ENCODE measurements at regions not wholly inside any gene's neighbourhood (a gene's known extent, or its start where the extent isn't known, plus 50 kb on each side); places are given as distances from the start of the nearest gene placed in this dataset.
"Not testable (repeated sequence)": the region's sequence is repeated elsewhere in the genome, so short reads cannot be mapped to it uniquely, and the experiment has no call there.

DNA sequence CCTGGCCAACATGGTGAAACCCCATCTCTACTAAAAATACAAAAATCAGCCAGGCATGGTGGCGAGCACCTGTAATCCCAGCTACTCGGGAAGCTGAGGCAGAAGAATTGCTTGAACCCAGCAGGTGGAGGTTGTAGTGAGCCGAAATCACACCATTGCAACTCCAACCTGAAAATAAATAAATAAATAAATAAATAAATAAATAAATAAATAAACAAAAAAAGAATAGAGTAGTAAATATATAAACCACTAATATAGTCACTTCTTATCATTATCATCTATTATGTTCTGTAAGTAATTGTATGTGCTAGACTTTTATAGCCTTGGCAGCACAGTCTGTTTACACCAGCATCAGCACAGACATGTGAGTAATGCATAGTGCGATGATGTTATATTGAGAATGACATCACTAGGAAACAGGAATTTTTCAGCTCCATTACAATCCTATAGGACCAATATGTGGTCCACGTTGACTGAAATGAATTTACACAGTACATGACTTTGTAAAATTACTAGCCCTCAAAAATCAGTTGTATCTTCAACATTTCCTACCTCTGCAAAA is 385.4 kb upstream of the ANKRD30A start:
- Histone ChIP-seq H3K9ac (ENCODE audit: low read depth in 1 of 2, low read length in 2 of 2) (no peak overlapping the region), H3K4me1 (ENCODE audit: control insufficient read depth in 2 of 2, insufficient read depth in 2 of 2, low read length in 2 of 2) (no peaks in the 10 kb centered on the region), H3K27ac (ENCODE audit: low read depth in 2 of 2, low read length in 2 of 2) (no peak overlapping the region), H3K27me3 (ENCODE audit: control insufficient read depth in 2 of 2, insufficient read depth in 2 of 2, low read length in 2 of 2) (no peaks in the 10 kb centered on the region), H3K4me3 (ENCODE audit: low read length in 2 of 2) (no peak overlapping the region), H3K9me3 (ENCODE audit: control insufficient read depth in 2 of 2, low read length in 2 of 2) (no peaks in the 10 kb centered on the region), H3K36me3 (ENCODE audit: control insufficient read depth in 2 of 2, insufficient read depth in 2 of 2, low read length in 2 of 2) (no peaks in the 10 kb centered on the region)

DNA sequence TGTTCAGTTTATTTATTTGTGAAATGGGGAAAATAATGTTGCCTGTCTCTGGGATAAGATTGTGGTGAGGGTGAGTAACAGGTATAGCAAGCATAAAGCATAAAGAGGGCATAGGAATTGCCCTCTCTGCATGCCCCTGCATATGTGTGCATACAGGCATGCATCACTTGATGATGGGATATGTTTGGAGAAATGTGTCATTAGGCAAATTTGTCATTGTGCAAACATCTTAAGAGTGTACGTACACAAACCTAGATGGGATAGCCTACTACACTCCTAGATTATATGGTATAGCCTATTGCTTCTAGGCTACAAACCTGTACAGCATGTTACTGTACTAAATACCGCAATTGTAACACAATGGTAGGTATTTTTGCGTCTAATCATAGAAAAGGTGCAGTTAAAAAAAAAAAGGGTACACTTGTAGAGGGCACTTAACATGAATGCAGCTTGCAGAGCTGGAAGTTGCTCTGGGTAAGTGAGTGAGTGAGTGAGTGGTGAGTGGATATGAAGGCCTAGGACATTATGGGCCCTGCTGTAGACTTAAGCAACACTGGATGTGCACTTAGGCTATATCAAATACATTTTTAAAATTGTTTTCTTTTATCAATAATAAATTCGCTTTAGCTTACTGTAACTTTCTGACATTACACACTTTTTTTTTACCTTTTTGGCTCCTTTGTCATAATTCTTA is 386.5 kb upstream of the ANKRD30A start:
- Histone ChIP-seq H3K27ac (ENCODE audit: low read depth in 2 of 2, low read length in 2 of 2) (no peak overlapping the region), H3K4me3 (ENCODE audit: low read length in 2 of 2) (no peak overlapping the region), H3K4me1 (ENCODE audit: control insufficient read depth in 2 of 2, insufficient read depth in 2 of 2, low read length in 2 of 2) (no peaks in the 10 kb centered on the region)

DNA sequence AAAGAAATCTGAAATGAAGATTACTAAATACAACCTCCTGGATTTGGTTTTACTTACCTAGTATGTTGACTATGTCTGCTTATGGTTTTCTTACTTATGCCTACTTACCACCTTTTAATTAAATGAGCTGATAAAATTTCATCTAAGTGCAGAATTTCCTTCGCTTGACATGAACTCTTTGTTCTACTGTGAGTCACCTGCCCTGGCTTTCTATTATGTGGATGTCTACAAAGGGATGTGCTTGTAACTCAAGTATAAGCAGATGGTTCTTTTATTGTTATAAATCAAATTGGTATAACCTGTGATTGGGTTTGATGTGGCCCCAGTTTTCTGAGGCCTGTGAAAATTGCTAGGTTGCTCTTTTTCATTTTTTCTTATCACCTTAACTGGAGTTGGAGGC is 389.1 kb upstream of the ANKRD30A start:
- H3K9ac ChIP-seq (ENCODE audit: low read depth in 1 of 2, low read length in 2 of 2) = no peak overlapping the region
- H3K4me1 ChIP-seq (ENCODE audit: control insufficient read depth in 2 of 2, insufficient read depth in 2 of 2, low read length in 2 of 2) = no peaks in the 10 kb centered on the region
- peaks cover 0 to 2% of the 10 kb centered on the region in 2 donors for H3K9me3 ChIP-seq (ENCODE audit: control insufficient read depth in 2 of 2, low read length in 2 of 2)
- H3K36me3 ChIP-seq (ENCODE audit: control insufficient read depth in 2 of 2, insufficient read depth in 2 of 2, low read length in 2 of 2) = no peaks in the 10 kb centered on the region
- no peak overlapping the region for H3K4me3 ChIP-seq (ENCODE audit: low read length in 2 of 2)
- no peaks in the 10 kb centered on the region for H3K27me3 ChIP-seq (ENCODE audit: control insufficient read depth in 2 of 2, insufficient read depth in 2 of 2, low read length in 2 of 2)
- no peak overlapping the region for H3K27ac ChIP-seq (ENCODE audit: low read depth in 2 of 2, low read length in 2 of 2)

More for the DNA sequence above, 386.5 kb upstream of the ANKRD30A start:
- H3K9me3 ChIP-seq (ENCODE audit: control insufficient read depth in 2 of 2, low read length in 2 of 2) = no peaks in the 10 kb centered on the region
- no peaks in the 10 kb centered on the region for H3K27me3 ChIP-seq (ENCODE audit: control insufficient read depth in 2 of 2, insufficient read depth in 2 of 2, low read length in 2 of 2)
- no peak overlapping the region for H3K9ac ChIP-seq (ENCODE audit: low read depth in 1 of 2, low read length in 2 of 2)
- no peaks in the 10 kb centered on the region for H3K36me3 ChIP-seq (ENCODE audit: control insufficient read depth in 2 of 2, insufficient read depth in 2 of 2, low read length in 2 of 2)

DNA sequence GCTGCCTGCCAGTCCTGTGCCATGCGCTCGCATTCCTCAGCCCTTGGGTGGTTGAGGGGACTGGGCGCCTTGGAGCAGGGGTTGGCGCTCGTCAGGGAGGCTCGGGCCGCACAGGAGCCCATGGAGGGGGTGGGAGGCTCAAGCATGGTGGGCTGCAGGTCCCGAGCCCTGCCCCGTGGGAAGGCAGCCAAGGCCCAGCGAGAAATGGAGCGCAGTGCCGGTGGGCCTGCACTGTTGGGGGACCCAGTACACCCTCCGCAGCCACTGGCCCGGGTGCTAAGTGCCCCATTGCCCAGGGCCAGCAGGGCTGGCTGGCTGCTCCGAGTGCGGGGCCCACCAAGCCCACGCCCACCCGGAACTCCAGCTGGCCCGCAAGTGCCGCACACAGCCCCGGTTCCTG is 390.8 kb upstream of the ANKRD30A start:
- not testable (repeated sequence) for H3K4me1 ChIP-seq (ENCODE audit: control insufficient read depth in 2 of 2, insufficient read depth in 2 of 2, low read length in 2 of 2); H3K9ac ChIP-seq (ENCODE audit: low read depth in 1 of 2, low read length in 2 of 2); H3K27ac ChIP-seq (ENCODE audit: low read depth in 2 of 2, low read length in 2 of 2); H3K9me3 ChIP-seq (ENCODE audit: control insufficient read depth in 2 of 2, low read length in 2 of 2); H3K4me3 ChIP-seq (ENCODE audit: low read length in 2 of 2); H3K27me3 ChIP-seq (ENCODE audit: control insufficient read depth in 2 of 2, insufficient read depth in 2 of 2, low read length in 2 of 2); H3K36me3 ChIP-seq (ENCODE audit: control insufficient read depth in 2 of 2, insufficient read depth in 2 of 2, low read length in 2 of 2)

DNA sequence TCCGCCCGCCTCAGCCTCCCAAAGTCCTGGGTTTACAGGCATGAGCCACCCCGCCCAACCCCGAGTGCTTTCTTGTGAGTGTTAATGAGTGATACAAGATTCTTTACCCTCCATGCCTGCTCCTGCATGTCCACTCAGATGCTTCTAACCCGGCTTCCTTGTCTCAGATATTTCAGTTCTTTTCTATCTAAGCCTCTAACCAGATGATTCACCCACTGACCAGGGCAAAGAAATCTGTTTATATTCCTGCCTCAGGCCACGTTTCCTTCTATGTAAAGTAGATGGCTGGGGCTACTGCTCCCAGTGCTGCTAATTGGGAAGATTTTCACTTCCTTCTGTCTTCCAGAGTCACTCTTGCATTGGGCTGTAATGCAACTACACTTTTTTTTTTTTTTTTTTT is 395.1 kb upstream of the ANKRD30A start:
- no peaks in the 10 kb centered on the region for H3K27me3 ChIP-seq (ENCODE audit: control insufficient read depth in 2 of 2, insufficient read depth in 2 of 2, low read length in 2 of 2)
- no peaks in the 10 kb centered on the region for H3K36me3 ChIP-seq (ENCODE audit: control insufficient read depth in 2 of 2, insufficient read depth in 2 of 2, low read length in 2 of 2)
- H3K27ac ChIP-seq (ENCODE audit: low read depth in 2 of 2, low read length in 2 of 2) = no peak overlapping the region
- no peaks in the 10 kb centered on the region for H3K4me1 ChIP-seq (ENCODE audit: control insufficient read depth in 2 of 2, insufficient read depth in 2 of 2, low read length in 2 of 2)
- H3K4me3 ChIP-seq (ENCODE audit: low read length in 2 of 2) = no peak overlapping the region
- no peak overlapping the region for H3K9ac ChIP-seq (ENCODE audit: low read depth in 1 of 2, low read length in 2 of 2)
- peaks cover 0 to 9% of the 10 kb centered on the region in 2 donors for H3K9me3 ChIP-seq (ENCODE audit: control insufficient read depth in 2 of 2, low read length in 2 of 2)

DNA sequence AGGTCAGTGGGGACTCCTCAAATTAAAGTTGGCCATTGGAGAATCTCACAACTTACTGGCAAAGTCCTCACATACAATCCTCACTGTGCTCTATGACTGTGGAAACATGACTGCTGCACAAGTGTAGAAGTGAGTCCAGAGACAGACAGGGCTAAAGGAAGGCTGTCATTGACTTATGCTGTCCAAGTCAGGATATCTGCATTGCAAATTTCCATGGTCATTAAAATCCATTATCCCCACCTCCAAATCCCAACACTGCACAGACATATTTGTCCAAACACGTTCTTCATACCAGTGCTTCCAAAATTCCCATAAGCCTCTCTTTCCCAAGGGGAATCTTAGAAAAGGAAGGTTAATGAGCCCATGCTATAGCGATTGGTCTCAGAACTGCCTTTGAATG is 396.8 kb upstream of the ANKRD30A start:
- no peak overlapping the region for H3K9ac ChIP-seq (ENCODE audit: low read depth in 1 of 2, low read length in 2 of 2)
- H3K9me3 ChIP-seq (ENCODE audit: control insufficient read depth in 2 of 2, low read length in 2 of 2) = peaks cover 0 to 9% of the 10 kb centered on the region in 2 donors
- no peak overlapping the region for H3K27ac ChIP-seq (ENCODE audit: low read depth in 2 of 2, low read length in 2 of 2)
- no peak overlapping the region for H3K4me3 ChIP-seq (ENCODE audit: low read length in 2 of 2)
- H3K36me3 ChIP-seq (ENCODE audit: control insufficient read depth in 2 of 2, insufficient read depth in 2 of 2, low read length in 2 of 2) = no peaks in the 10 kb centered on the region
- H3K27me3 ChIP-seq (ENCODE audit: control insufficient read depth in 2 of 2, insufficient read depth in 2 of 2, low read length in 2 of 2) = no peaks in the 10 kb centered on the region
- H3K4me1 ChIP-seq (ENCODE audit: control insufficient read depth in 2 of 2, insufficient read depth in 2 of 2, low read length in 2 of 2) = no peaks in the 10 kb centered on the region

DNA sequence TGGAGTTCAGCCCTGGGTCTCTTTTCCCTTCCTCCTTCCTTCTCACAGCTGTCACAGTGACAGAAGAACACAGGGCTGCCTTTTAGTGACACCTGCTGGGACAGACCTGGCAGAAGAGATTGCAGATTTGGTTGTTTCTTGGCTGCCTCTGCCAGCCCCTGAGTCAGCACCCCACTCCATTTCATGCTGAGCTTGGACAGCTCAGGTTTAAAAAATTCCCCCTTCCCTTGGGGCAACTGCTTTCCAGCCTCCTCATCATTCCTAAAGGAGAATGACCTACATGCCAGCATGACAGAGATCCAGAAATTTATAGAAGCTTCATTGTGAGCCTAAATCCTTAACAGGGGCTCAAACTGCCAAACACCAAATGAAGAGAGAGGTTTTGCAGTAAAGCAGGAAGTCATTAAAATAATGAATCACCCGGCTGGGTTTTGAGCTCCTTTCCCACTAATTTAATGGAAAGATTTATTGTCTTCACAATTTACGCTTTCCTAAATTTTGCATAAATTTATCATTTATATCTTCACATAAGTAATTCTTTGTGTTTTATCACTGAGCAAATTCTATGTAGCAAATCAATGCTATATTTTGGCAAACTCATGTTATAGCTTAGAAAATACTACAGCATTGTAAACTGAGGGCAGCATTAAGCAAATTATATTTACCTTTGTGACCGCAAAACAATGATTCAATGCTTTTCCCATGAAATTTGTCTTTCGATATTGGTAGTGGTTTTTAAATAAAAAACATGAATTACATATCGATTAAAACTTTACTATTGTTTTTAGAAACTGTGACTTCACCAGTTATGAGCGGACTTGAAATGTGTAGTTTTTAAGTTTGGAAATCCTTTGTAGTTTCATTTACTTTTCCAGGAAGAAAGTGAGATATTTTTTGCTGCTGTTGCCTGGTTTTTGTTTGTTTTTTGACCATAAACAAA is 399.5 kb upstream of the ANKRD30A start:
- H3K4me3 ChIP-seq (ENCODE audit: low read length in 2 of 2) = no peak overlapping the region
- no peaks in the 10 kb centered on the region for H3K27me3 ChIP-seq (ENCODE audit: control insufficient read depth in 2 of 2, insufficient read depth in 2 of 2, low read length in 2 of 2)
- no peak overlapping the region for H3K27ac ChIP-seq (ENCODE audit: low read depth in 2 of 2, low read length in 2 of 2)
- no peaks in the 10 kb centered on the region for H3K36me3 ChIP-seq (ENCODE audit: control insufficient read depth in 2 of 2, insufficient read depth in 2 of 2, low read length in 2 of 2)
- no peaks in the 10 kb centered on the region for H3K4me1 ChIP-seq (ENCODE audit: control insufficient read depth in 2 of 2, insufficient read depth in 2 of 2, low read length in 2 of 2)
- no peak overlapping the region for H3K9ac ChIP-seq (ENCODE audit: low read depth in 1 of 2, low read length in 2 of 2)
- H3K9me3 ChIP-seq (ENCODE audit: control insufficient read depth in 2 of 2, low read length in 2 of 2) = peaks cover 0 to 3% of the 10 kb centered on the region in 2 donors

DNA sequence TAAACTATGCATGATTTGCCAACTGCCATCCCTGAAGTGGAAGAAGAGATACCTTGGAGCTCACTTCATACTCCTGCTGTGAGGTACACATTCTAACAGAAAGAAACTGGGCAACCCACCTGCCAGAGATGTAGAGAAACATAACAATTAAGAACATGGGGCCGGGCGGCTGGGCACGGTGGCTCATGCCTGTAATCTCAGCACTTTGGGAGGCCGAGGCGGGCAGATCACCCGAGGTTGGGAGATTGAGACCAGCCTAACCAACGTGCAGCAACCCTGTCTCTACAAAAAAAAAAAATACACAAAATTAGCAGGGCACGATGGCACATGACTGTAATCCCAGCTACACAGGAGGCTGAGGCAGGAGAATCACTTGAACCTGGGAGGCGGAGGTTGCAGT is 402.6 kb upstream of the ANKRD30A start:
- Histone ChIP-seq H3K4me1 (ENCODE audit: control insufficient read depth in 2 of 2, insufficient read depth in 2 of 2, low read length in 2 of 2) (no peaks in the 10 kb centered on the region), H3K4me3 (ENCODE audit: low read length in 2 of 2) (no peak overlapping the region), H3K9ac (ENCODE audit: low read depth in 1 of 2, low read length in 2 of 2) (no peak overlapping the region), H3K9me3 (ENCODE audit: control insufficient read depth in 2 of 2, low read length in 2 of 2) (no peaks in the 10 kb centered on the region), H3K27ac (ENCODE audit: low read depth in 2 of 2, low read length in 2 of 2) (no peak overlapping the region), H3K27me3 (ENCODE audit: control insufficient read depth in 2 of 2, insufficient read depth in 2 of 2, low read length in 2 of 2) (no peaks in the 10 kb centered on the region), H3K36me3 (ENCODE audit: control insufficient read depth in 2 of 2, insufficient read depth in 2 of 2, low read length in 2 of 2) (no peaks in the 10 kb centered on the region)

DNA sequence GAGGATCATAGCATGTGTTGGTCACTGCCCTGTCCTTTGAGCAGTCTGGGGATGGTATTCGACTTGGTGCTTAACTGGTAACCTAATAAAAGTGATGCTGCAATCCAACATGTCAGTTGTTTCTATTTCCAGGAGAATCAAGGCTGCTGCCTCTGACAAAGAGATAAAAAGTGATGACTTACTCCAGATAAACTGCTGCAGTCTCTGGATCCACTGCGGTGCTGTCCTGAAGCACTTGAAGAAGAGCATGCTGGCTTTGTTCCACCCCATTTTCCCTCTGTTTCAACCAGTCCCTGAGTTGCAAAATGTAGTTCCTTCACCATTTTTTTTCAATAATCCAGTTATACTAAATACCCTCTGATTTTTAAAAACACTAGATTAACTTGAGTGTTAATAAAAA is 403.5 kb upstream of the ANKRD30A start:
- no peak overlapping the region for H3K9ac ChIP-seq (ENCODE audit: low read depth in 1 of 2, low read length in 2 of 2)
- H3K9me3 ChIP-seq (ENCODE audit: control insufficient read depth in 2 of 2, low read length in 2 of 2) = no peaks in the 10 kb centered on the region
- no peak overlapping the region for H3K27ac ChIP-seq (ENCODE audit: low read depth in 2 of 2, low read length in 2 of 2)
- no peaks in the 10 kb centered on the region for H3K27me3 ChIP-seq (ENCODE audit: control insufficient read depth in 2 of 2, insufficient read depth in 2 of 2, low read length in 2 of 2)
- H3K4me1 ChIP-seq (ENCODE audit: control insufficient read depth in 2 of 2, insufficient read depth in 2 of 2, low read length in 2 of 2) = no peaks in the 10 kb centered on the region
- no peaks in the 10 kb centered on the region for H3K36me3 ChIP-seq (ENCODE audit: control insufficient read depth in 2 of 2, insufficient read depth in 2 of 2, low read length in 2 of 2)
- H3K4me3 ChIP-seq (ENCODE audit: low read length in 2 of 2) = no peak overlapping the region

DNA sequence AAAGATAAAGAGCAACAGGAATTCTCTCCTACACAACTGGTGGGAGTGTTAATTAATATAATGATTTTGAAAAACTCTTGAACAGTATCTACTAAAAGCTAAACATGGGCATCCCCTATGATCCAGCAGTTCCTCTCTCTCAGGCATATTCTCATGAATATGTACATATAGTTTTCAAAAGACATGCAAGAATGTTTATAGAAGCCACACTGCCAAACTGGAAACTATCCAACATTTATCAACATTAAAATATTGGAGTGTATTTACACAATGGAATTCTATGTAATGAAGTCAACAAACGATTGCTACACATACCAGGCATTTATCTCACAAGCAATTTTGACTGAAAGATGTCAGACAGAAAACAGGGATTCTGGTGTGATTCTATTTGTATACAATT is 404.5 kb upstream of the ANKRD30A start:
- H3K27me3 ChIP-seq (ENCODE audit: control insufficient read depth in 2 of 2, insufficient read depth in 2 of 2, low read length in 2 of 2) = no peaks in the 10 kb centered on the region
- no peaks in the 10 kb centered on the region for H3K4me1 ChIP-seq (ENCODE audit: control insufficient read depth in 2 of 2, insufficient read depth in 2 of 2, low read length in 2 of 2)
- H3K27ac ChIP-seq (ENCODE audit: low read depth in 2 of 2, low read length in 2 of 2) = no peak overlapping the region
- H3K36me3 ChIP-seq (ENCODE audit: control insufficient read depth in 2 of 2, insufficient read depth in 2 of 2, low read length in 2 of 2) = no peaks in the 10 kb centered on the region
- no peak overlapping the region for H3K4me3 ChIP-seq (ENCODE audit: low read length in 2 of 2)
- H3K9me3 ChIP-seq (ENCODE audit: control insufficient read depth in 2 of 2, low read length in 2 of 2) = no peaks in the 10 kb centered on the region
- H3K9ac ChIP-seq (ENCODE audit: low read depth in 1 of 2, low read length in 2 of 2) = no peak overlapping the region
